Natural killer cell (primary cell): ENCODE measurements at regions not wholly inside any gene's neighbourhood (a gene's known extent, or its start where the extent isn't known, plus 50 kb on each side); places are given as distances from the start of the nearest gene placed in this dataset.

ENCODE experiments used
- ATAC-seq, 3 donors: fragments of 150-1000 bp in 2 of 3; fragments of 200-7000 bp in 1 of 3; cut with Tn5 transposase; 1 replicate in 1 of 3; 2 replicates in 2 of 3; pipeline ENCODE4 v1.10.0; 2021; ENCODE audit warnings: mild to moderate bottlenecking in 2 of 3, moderate library complexity in 2 of 3
- DNase-seq, 2 donors: peaks; one replicate each; pipeline versions ENCODE4 v3.0.0 to v3.0.0-alpha.2; 2013 to 2021; ENCODE audit warnings: mixed read lengths in 1 of 2
- H3K27ac ChIP-seq: one replicate; pipeline ENCODE4 v1.5.1; 2013; ENCODE audit warnings: mild to moderate bottlenecking, low read length
- H3K27me3 ChIP-seq: one replicate; pipeline ENCODE4 v1.6.1; 2013; ENCODE audit warnings: low read length; ENCODE audit not compliant: control insufficient read depth, insufficient read depth
- H3K36me3 ChIP-seq: one replicate; pipeline ENCODE4 v1.6.1; 2013; ENCODE audit warnings: low read length; ENCODE audit not compliant: control insufficient read depth, insufficient read depth
- H3K4me1 ChIP-seq: one replicate; pipeline ENCODE4 v1.6.1; 2013; ENCODE audit warnings: low read length; ENCODE audit not compliant: control insufficient read depth, insufficient read depth
- H3K4me3 ChIP-seq: one replicate; pipeline ENCODE4 v1.5.1; 2013; ENCODE audit warnings: low read length
- H3K9me3 ChIP-seq: one replicate; pipeline ENCODE4 v1.6.1; 2013; ENCODE audit warnings: low read length; ENCODE audit not compliant: control insufficient read depth, insufficient read depth
- H3K27ac Mint-ChIP-seq, 2 donors: one replicate each; pipeline ENCODE4 v1.8.0; 2022; ENCODE audit warnings: mild to moderate bottlenecking in 2 of 2, mixed read lengths in 2 of 2, moderate library complexity in 1 of 2
- H3K27me3 Mint-ChIP-seq, 2 donors: one replicate each; pipeline ENCODE4 v1.8.0; 2022; ENCODE audit warnings: low read depth in 2 of 2, mixed read lengths in 2 of 2
- H3K36me3 Mint-ChIP-seq: one replicate; pipeline ENCODE4 v1.8.0; 2022; ENCODE audit warnings: mixed read lengths
- H3K4me1 Mint-ChIP-seq, 2 donors: one replicate each; pipeline ENCODE4 v1.8.0; 2022; ENCODE audit warnings: mixed read lengths in 2 of 2
- H3K4me3 Mint-ChIP-seq: one replicate; pipeline ENCODE4 v1.8.0; 2022; ENCODE audit warnings: mild to moderate bottlenecking, moderate library complexity, mixed read lengths
- H3K9me3 Mint-ChIP-seq, 2 donors: one replicate each; pipeline ENCODE4 v1.8.0; 2022; ENCODE audit warnings: mixed read lengths in 2 of 2
- CTCF ChIP-seq: fragments of 200-600 bp; IDR thresholded peaks from one replicate; pipeline ENCODE4 v1.8.0; 2022; ENCODE audit warnings: antibody characterized with exemption
- WGBS: methylation state at CpG from one replicate; pipeline ENCODE4 v1.1.7; 2013; ENCODE audit warnings: missing lambda C conversion rate; ENCODE audit not compliant: insufficient coverage; 5-methylcytosine and 5-hydroxymethylcytosine counted together
- intact Hi-C: fragments of 100-400 bp; cut with micrococcal nuclease; formaldehyde crosslinking; loops from one replicate; pipeline ENCODE4 v1.14.2; 2022

DNA sequence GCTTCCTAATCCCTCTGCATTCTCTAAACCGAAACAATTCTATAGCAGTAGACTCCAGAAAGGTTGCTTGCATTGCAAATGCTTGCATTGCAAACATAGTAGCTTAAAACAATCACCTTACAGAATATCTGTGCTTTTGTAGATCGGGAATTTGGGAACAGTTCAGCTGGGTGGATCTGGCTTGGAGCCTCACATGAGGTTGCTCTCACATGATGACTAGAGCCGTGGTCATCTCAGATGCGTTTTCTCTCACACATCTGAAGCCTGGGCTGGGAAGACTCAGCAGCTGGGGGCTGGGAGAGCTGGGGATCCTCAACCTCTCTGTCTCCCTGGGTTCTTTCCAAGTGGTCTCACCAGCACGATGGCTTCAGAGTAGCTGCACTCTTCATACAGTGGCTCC lies 127.8 kb downstream of the MSX2 start:
- WGBS = 76% methylated on average over 5 of the region's 5 CpGs
- Histone ChIP-seq H3K27me3 (no peaks in the 10 kb centered on the region), H3K4me3 (no peak overlapping the region), H3K9me3 (no peaks in the 10 kb centered on the region), H3K36me3 (no peaks in the 10 kb centered on the region), H3K4me1 (no peaks in the 10 kb centered on the region), H3K27ac (no peak overlapping the region)
- no peak for TF ChIP-seq CTCF
- Mint-ChIP-seq H3K27me3 (no peaks in the 10 kb centered on the region), H3K36me3 (no peaks in the 10 kb centered on the region), H3K4me3 (no peak overlapping the region), H3K9me3 (no peaks in the 10 kb centered on the region), H3K27ac (no peak overlapping the region), H3K4me1 (no peaks in the 10 kb centered on the region)
- no peak for DNase-seq
- ATAC-seq = no peak
- intact Hi-C loops = no loop called here

- Histone ChIP-seq H3K9me3 (no peaks in the 10 kb centered on the region), H3K4me1 (no peaks in the 10 kb centered on the region), H3K27ac (no peak overlapping the region), H3K4me3 (no peak overlapping the region), H3K27me3 (no peaks in the 10 kb centered on the region), H3K36me3 (no peaks in the 10 kb centered on the region)
- Mint-ChIP-seq H3K27me3 (peaks cover 0 to 2% of the 10 kb centered on the region in 2 donors), H3K4me1 (no peaks in the 10 kb centered on the region), H3K4me3 (no peak overlapping the region), H3K27ac (no peak overlapping the region), H3K9me3 (no peaks in the 10 kb centered on the region), H3K36me3 (no peaks in the 10 kb centered on the region)
- TF ChIP-seq CTCF = no peak
- intact Hi-C loops = no loop called here
- no peak for ATAC-seq
- WGBS = 61% methylated on average over 4 of the region's 4 CpGs
- no peak for DNase-seq
These were observed 126.3 kb downstream of the MSX2 start for GRCh38 chr5:174850565-174851169.

DNA sequence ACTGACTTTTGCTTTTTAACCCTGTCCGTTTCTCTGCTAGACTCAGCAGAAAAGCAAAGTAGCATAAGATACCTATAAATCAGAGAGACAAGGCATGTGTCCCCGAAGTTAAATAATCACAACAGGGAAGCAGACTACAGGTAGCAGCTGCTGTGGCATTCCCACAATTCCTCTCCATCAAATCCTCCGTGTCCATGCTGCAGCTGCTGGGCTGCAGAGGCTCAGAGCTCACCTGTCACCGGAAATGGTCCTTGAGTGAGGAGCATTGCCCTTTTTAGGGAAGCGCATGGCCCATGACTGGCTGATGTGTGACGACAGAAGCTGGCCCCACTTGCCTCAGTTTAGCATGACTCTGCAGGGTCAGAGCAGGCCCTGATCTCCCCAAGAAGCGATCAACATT lies 125.0 kb downstream of the MSX2 start:
- H3K4me3 Mint-ChIP-seq = no peak overlapping the region
- TF ChIP-seq CTCF = no peak
- Histone ChIP-seq H3K4me1 (no peaks in the 10 kb centered on the region), H3K9me3 (no peaks in the 10 kb centered on the region), H3K27me3 (no peaks in the 10 kb centered on the region), H3K27ac (no peak overlapping the region), H3K4me3 (no peak overlapping the region), H3K36me3 (no peaks in the 10 kb centered on the region)
- peaks cover 0 to 4% of the 10 kb centered on the region in 2 donors for H3K27me3 Mint-ChIP-seq
- ATAC-seq = no peak
- no peaks in the 10 kb centered on the region for H3K9me3 Mint-ChIP-seq
- no peaks in the 10 kb centered on the region for H3K36me3 Mint-ChIP-seq
- DNase-seq = no peak
- no peak overlapping the region for H3K27ac Mint-ChIP-seq
- intact Hi-C loops = no loop called here
- 81% methylated on average over 7 of the region's 7 CpGs for WGBS
- H3K4me1 Mint-ChIP-seq = no peaks in the 10 kb centered on the region

- no peaks in the 10 kb centered on the region for H3K27me3 ChIP-seq
- Mint-ChIP-seq H3K4me3 (no peak overlapping the region), H3K4me1 (no peaks in the 10 kb centered on the region), H3K27ac (no peak overlapping the region), H3K36me3 (no peaks in the 10 kb centered on the region), H3K9me3 (no peaks in the 10 kb centered on the region), H3K27me3 (peaks cover 0 to 6% of the 10 kb centered on the region in 2 donors)
- no peak overlapping the region for H3K27ac ChIP-seq
- intact Hi-C loops = no loop called here
- no peak overlapping the region for H3K4me3 ChIP-seq
- no peaks in the 10 kb centered on the region for H3K4me1 ChIP-seq
- no peaks in the 10 kb centered on the region for H3K36me3 ChIP-seq
- no peaks in the 10 kb centered on the region for H3K9me3 ChIP-seq
- TF ChIP-seq CTCF = no peak
- WGBS = 84% methylated on average over 3 of the region's 3 CpGs
- DNase-seq (no peak), ATAC-seq (peak in 1 of 3 donors; percentile 14)
These were observed 120.6 kb downstream of the MSX2 start for GRCh38 chr5:174844971-174845370.
